ENCODE measurements at regions not wholly inside any gene's neighbourhood (a gene's known extent, or its start where the extent isn't known, plus 50 kb on each side); places are given as distances from the start of the nearest gene placed in this dataset.

DNA sequence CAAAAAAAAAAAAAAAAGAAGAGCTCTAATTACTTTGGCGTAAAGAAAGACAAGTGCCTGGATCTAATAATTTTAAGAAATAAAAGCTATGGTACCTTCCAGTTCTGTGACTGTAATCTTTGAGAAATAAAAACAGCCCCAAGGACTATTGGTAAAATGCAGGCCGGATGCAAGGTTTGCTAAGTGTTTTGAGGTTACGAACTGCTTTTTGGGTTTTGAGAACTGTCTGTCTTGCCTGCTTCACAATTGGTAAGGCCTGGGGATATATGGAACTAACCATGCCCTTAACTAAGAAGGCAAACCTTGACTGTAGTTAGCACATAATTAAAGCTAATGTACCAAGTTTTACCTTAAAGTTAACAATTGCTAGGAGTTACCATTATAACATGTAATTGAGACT lies 388.4 kb upstream of the CBLB start:
- no peak for ATAC-seq
- Histone ChIP-seq H3K27ac (no peak overlapping the region), H3K27me3 (no peaks in the 10 kb centered on the region), H3K4me3 (no peak overlapping the region), H3K9me3 (no peaks in the 10 kb centered on the region), H3K36me3 (replicated peaks in 1 of 2; ENCODE audit: insufficient read depth in 1 of 2, low read depth in 2 of 2) (no peaks in the 10 kb centered on the region), H3K4me1 (no peaks in the 10 kb centered on the region)
- no peak for DNase-seq
- 67 to 80% methylated on average over 3 of the region's 3 CpGs for WGBS, 2 donors
- TF ChIP-seq POLR2A (IDR thresholded peaks at IDR 0.05) = no peak
- TF ChIP-seq, protein P1, sequence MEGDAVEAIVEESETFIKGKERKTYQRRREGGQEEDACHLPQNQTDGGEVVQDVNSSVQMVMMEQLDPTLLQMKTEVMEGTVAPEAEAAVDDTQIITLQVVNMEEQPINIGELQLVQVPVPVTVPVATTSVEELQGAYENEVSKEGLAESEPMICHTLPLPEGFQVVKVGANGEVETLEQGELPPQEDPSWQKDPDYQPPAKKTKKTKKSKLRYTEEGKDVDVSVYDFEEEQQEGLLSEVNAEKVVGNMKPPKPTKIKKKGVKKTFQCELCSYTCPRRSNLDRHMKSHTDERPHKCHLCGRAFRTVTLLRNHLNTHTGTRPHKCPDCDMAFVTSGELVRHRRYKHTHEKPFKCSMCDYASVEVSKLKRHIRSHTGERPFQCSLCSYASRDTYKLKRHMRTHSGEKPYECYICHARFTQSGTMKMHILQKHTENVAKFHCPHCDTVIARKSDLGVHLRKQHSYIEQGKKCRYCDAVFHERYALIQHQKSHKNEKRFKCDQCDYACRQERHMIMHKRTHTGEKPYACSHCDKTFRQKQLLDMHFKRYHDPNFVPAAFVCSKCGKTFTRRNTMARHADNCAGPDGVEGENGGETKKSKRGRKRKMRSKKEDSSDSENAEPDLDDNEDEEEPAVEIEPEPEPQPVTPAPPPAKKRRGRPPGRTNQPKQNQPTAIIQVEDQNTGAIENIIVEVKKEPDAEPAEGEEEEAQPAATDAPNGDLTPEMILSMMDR (IDR thresholded peaks at IDR 0.05) = no peak
- intact Hi-C loops (cut with DNase I) = no loop called here

DNA sequence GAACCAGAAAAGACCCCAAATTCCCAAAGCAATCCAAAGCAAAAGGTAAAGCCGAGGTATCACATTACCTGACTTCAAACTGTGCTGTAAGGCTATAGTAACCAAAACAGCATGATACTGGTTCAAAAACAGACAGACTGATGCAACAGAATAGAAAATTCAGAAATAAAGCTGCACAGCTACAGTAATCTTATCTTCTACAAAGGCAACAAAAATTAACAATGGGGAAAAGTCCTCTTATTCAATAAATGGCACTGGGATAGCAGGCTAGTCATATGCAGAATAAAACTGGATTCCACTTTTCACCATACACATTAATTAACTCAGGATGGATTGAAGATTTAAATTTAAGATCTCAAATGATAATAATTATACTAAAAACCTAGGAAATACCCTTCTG lies 392.6 kb upstream of the CBLB start:
- H3K27me3 ChIP-seq = no peaks in the 10 kb centered on the region
- 60 to 88% methylated on average over 1 of the region's 1 CpG for WGBS, 2 donors
- ATAC-seq (no peak), DNase-seq (no peak)
- H3K4me1 ChIP-seq = peaks cover 14% of the 10 kb centered on the region
- no peaks in the 10 kb centered on the region for H3K36me3 ChIP-seq (replicated peaks in 1 of 2; ENCODE audit: insufficient read depth in 1 of 2, low read depth in 2 of 2)
- TF ChIP-seq, protein P1 (IDR thresholded peaks at IDR 0.05) = no peak
- no peak for TF ChIP-seq POLR2A (IDR thresholded peaks at IDR 0.05)
- H3K27ac ChIP-seq = no peak overlapping the region
- H3K9me3 ChIP-seq = no peaks in the 10 kb centered on the region
- intact Hi-C loops (cut with DNase I) = no loop called here
- no peak overlapping the region for H3K4me3 ChIP-seq

DNA sequence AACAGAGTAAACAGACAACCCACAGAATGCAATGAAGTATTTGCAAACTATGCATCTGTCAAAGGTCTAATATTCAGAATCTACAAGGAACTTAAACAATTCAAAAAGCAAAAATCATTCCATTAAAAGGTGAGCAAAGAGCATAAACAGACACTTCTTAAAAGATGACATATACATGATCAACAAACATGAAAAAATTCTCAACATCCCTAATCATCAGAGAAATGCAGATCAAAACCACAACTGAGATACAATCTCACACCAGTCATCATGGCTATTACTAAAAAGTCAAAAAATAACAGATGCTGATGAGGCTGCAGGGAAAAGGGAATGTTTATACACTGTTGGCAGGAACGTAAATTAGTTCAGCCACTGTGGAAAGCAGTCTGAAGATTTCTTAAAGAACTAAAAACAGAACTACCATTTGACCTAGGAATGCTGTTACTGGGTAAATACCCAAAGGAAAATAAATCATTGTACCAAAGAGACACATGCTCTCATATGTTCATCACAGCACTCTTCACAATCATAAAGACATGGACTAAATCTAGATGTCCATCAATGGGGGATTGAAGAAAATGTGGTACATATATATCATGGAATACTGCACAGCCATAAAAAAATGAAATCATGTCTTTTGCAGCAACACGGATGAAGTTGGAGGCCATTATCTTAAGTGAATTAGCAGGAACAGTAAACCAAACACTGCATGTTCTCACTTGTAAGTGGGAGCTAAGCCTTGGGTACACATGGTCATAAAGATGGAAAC lies 393.3 kb upstream of the CBLB start:
- Histone ChIP-seq H3K27ac (no peak overlapping the region), H3K4me1 (peaks cover 14% of the 10 kb centered on the region), H3K4me3 (no peak overlapping the region), H3K36me3 (replicated peaks in 1 of 2; ENCODE audit: insufficient read depth in 1 of 2, low read depth in 2 of 2) (no peaks in the 10 kb centered on the region), H3K27me3 (no peaks in the 10 kb centered on the region), H3K9me3 (no peaks in the 10 kb centered on the region)
- WGBS, 2 donors = 52 to 69% methylated on average over 2 of the region's 2 CpGs
- TF ChIP-seq, protein P1 (IDR thresholded peaks at IDR 0.05) = no peak
- TF ChIP-seq POLR2A (IDR thresholded peaks at IDR 0.05) = no peak
- ATAC-seq (no peak), DNase-seq (no peak)
- intact Hi-C loops (cut with DNase I) = no loop called here

DNA sequence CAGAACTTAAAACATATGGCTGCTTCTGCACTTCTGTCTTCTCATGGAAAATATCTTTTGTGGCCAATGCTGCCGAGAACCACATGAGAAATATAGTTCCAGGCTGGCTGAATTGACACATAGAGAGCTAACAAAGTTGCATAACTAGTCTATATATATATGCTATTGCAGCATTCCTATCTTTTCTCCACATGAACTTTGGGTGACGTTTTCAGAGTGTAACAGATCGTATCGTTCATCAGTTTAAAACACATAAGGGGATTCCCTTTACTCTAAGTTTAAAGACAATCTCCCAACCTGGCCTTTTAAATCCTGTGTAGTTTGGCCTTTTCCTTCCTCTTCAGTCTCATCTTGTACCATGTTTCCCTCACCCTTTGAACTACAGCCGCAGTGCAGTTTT lies 394.2 kb upstream of the CBLB start:
- intact Hi-C loops (cut with DNase I) = no loop called here
- H3K27me3 ChIP-seq = no peaks in the 10 kb centered on the region
- H3K36me3 ChIP-seq (replicated peaks in 1 of 2; ENCODE audit: insufficient read depth in 1 of 2, low read depth in 2 of 2) = no peaks in the 10 kb centered on the region
- DNase-seq (no peak), ATAC-seq (no peak)
- no peak overlapping the region for H3K27ac ChIP-seq
- TF ChIP-seq POLR2A (IDR thresholded peaks at IDR 0.05) = no peak
- TF ChIP-seq, protein P1 (IDR thresholded peaks at IDR 0.05) = no peak
- no peak overlapping the region for H3K4me3 ChIP-seq
- 54 to 57% methylated on average over 5 of the region's 5 CpGs for WGBS, 2 donors
- H3K9me3 ChIP-seq = no peaks in the 10 kb centered on the region
- H3K4me1 ChIP-seq = peaks cover 14% of the 10 kb centered on the region

DNA sequence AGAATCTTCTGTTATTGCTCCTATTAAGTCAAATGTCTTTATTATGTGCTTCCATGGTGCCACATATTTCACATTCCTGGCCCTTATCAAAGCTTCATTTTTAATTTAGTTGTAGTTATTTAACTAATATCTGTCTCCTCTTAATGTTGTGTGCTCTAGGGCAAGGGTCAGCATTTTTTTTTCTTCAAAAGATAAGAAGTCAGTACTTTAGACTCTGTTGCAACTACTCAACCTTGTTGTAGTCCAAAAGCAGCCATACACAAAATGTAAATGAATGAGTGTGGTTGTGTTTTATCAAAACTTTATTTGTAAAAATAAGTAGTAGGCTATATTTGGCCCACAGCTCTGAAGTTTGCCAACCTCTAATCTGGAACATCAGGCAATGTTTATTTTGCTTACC lies 394.7 kb upstream of the CBLB start:
- no peak for TF ChIP-seq POLR2A (IDR thresholded peaks at IDR 0.05)
- TF ChIP-seq, protein P1 (IDR thresholded peaks at IDR 0.05) = no peak
- Histone ChIP-seq H3K9me3 (no peaks in the 10 kb centered on the region), H3K4me1 (peaks cover 14% of the 10 kb centered on the region), H3K4me3 (no peak overlapping the region), H3K27ac (no peak overlapping the region), H3K36me3 (replicated peaks in 1 of 2; ENCODE audit: insufficient read depth in 1 of 2, low read depth in 2 of 2) (no peaks in the 10 kb centered on the region), H3K27me3 (no peaks in the 10 kb centered on the region)
- DNase-seq (no peak), ATAC-seq (peak; percentile 45)
- intact Hi-C loops (cut with DNase I) = no loop called here

All from body of pancreas (tissue), 4 donors.